DOHH2 (cell line): ENCODE measurements at regions not wholly inside any gene's neighbourhood (a gene's known extent, or its start where the extent isn't known, plus 50 kb on each side); places are given as distances from the start of the nearest gene placed in this dataset.

ENCODE experiments used
- H3F3A ChIP-seq: fragments of 200-600 bp; sonication (generic), shearing (Covaris generic); 2 replicates; pipeline ENCODE4 v1.6.0; 2016; ENCODE audit warnings: antibody characterized with exemption, mild to moderate bottlenecking; ENCODE audit not compliant: control insufficient read depth, insufficient read depth
- H3K27ac ChIP-seq: fragments of 200-600 bp; sonication (generic); 2 replicates; pipeline ENCODE4 v1.5.1; 2014; ENCODE audit warnings: low read depth, mild to moderate bottlenecking, low read length, moderate library complexity
- H3K27me3 ChIP-seq: fragments of 200-600 bp; sonication (generic); 2 replicates; pipeline ENCODE4 v1.6.1; 2014; ENCODE audit warnings: mild to moderate bottlenecking, low read length, mixed read lengths; ENCODE audit not compliant: control insufficient read depth
- H3K36me3 ChIP-seq: fragments of 200-600 bp; sonication (generic); 2 replicates; pipeline ENCODE4 v1.6.1; 2014; ENCODE audit warnings: mild to moderate bottlenecking, low read length, moderate library complexity, mixed read lengths; ENCODE audit not compliant: control insufficient read depth
- H3K4me1 ChIP-seq: fragments of 200-600 bp; sonication (generic); 2 replicates; pipeline ENCODE4 v1.6.1; 2014; ENCODE audit warnings: mild to moderate bottlenecking, low read length, mixed read lengths; ENCODE audit not compliant: control insufficient read depth
- H3K4me2 ChIP-seq: fragments of 200-600 bp; sonication (generic); 2 replicates; pipeline ENCODE4 v1.6.0; 2014; ENCODE audit warnings: mild to moderate bottlenecking, low read length, moderate library complexity
- H3K4me3 ChIP-seq: fragments of 200-600 bp; sonication (generic); 2 replicates; pipeline ENCODE4 v1.5.1; 2014; ENCODE audit warnings: mild to moderate bottlenecking, low read length, mixed read lengths
- H3K79me2 ChIP-seq: fragments of 200-600 bp; sonication (generic); 2 replicates; pipeline ENCODE4 v1.6.1; 2014; ENCODE audit warnings: mild to moderate bottlenecking, low read length, mixed read lengths; ENCODE audit not compliant: control insufficient read depth
- H3K9me2 ChIP-seq: fragments of 200-600 bp; sonication (generic); replicated peaks from 2 replicates; pipeline ENCODE4 v1.6.1; 2014; ENCODE audit warnings: mild to moderate bottlenecking, low read length, mixed read lengths; ENCODE audit not compliant: control insufficient read depth
- H3K9me3 ChIP-seq: fragments of 200-600 bp; sonication (generic); 2 replicates; pipeline ENCODE4 v1.6.1; 2014; ENCODE audit warnings: antibody characterized with exemption, low read length, mixed read lengths; ENCODE audit not compliant: control insufficient read depth, insufficient read depth
- H4K20me1 ChIP-seq: fragments of 200-600 bp; sonication (generic); 2 replicates; pipeline ENCODE4 v1.6.0; 2014; ENCODE audit warnings: low read depth, mild to moderate bottlenecking, antibody characterized with exemption, low read length, moderate library complexity; ENCODE audit not compliant: control insufficient read depth, insufficient read depth
- CTCF ChIP-seq: fragments of 200-600 bp; sonication (generic); IDR thresholded peaks from one replicate; pipeline ENCODE4 v1.5.1; 2014; ENCODE audit warnings: antibody characterized with exemption, mild to moderate bottlenecking, low read depth, low read length; ENCODE audit not compliant: poor library complexity, severe bottlenecking
- EZH2phosphoT487 ChIP-seq: fragments of 200-600 bp; sonication (generic); IDR thresholded peaks from 2 replicates; pipeline ENCODE4 v1.6.1; 2017; ENCODE audit warnings: borderline replicate concordance, mild to moderate bottlenecking, antibody characterized with exemption, low read length, moderate library complexity, mixed read lengths

- no peaks in the 10 kb centered on the region for H3K27me3 ChIP-seq
- H3K27ac ChIP-seq: no peak overlapping the region
- no peaks in the 10 kb centered on the region for H3K9me2 ChIP-seq
- H3K4me1 ChIP-seq: no peaks in the 10 kb centered on the region
- no peak overlapping the region for H3K4me3 ChIP-seq
- H3K4me2 ChIP-seq: no peak overlapping the region
- H3K9me3 ChIP-seq: no peaks in the 10 kb centered on the region
- H4K20me1 ChIP-seq: no peaks in the 10 kb centered on the region
- no peaks in the 10 kb centered on the region for H3K79me2 ChIP-seq
- H3K36me3 ChIP-seq: no peaks in the 10 kb centered on the region
- H3F3A ChIP-seq: no peaks in the 10 kb centered on the region
- TF ChIP-seq EZH2phosphoT487: no peak
- no peak for TF ChIP-seq CTCF
Observed at GRCh38 chr20:24363031-24363430, 106.4 kb upstream of the SYNDIG1 start.

- TF ChIP-seq CTCF (no peak), EZH2phosphoT487 (no peak)
- no peak overlapping the region for H3K4me3 ChIP-seq
- no peaks in the 10 kb centered on the region for H4K20me1 ChIP-seq
- no peaks in the 10 kb centered on the region for H3K36me3 ChIP-seq
- no peaks in the 10 kb centered on the region for H3F3A ChIP-seq
- H3K9me3 ChIP-seq: no peaks in the 10 kb centered on the region
- no peak overlapping the region for H3K27ac ChIP-seq
- H3K79me2 ChIP-seq: no peaks in the 10 kb centered on the region
- H3K27me3 ChIP-seq: no peaks in the 10 kb centered on the region
- no peak overlapping the region for H3K4me2 ChIP-seq
- no peaks in the 10 kb centered on the region for H3K9me2 ChIP-seq
- no peaks in the 10 kb centered on the region for H3K4me1 ChIP-seq
Observed at GRCh38 chr20:24362080-24362479, 107.3 kb upstream of the SYNDIG1 start.

GRCh38 chr20:24361541-24361940 lies 107.9 kb upstream of the SYNDIG1 start:
- H3K4me3 ChIP-seq: no peak overlapping the region
- no peaks in the 10 kb centered on the region for H3K9me2 ChIP-seq
- no peaks in the 10 kb centered on the region for H3K9me3 ChIP-seq
- H3K4me2 ChIP-seq: no peak overlapping the region
- H3K27ac ChIP-seq: no peak overlapping the region
- no peaks in the 10 kb centered on the region for H3F3A ChIP-seq
- TF ChIP-seq EZH2phosphoT487 (no peak), CTCF (no peak)
- no peaks in the 10 kb centered on the region for H3K79me2 ChIP-seq
- H3K4me1 ChIP-seq: no peaks in the 10 kb centered on the region
- no peaks in the 10 kb centered on the region for H4K20me1 ChIP-seq
- no peaks in the 10 kb centered on the region for H3K36me3 ChIP-seq
- H3K27me3 ChIP-seq: no peaks in the 10 kb centered on the region

- no peaks in the 10 kb centered on the region for H3K27me3 ChIP-seq
- H3K4me1 ChIP-seq: no peaks in the 10 kb centered on the region
- no peaks in the 10 kb centered on the region for H3K9me2 ChIP-seq
- no peak overlapping the region for H3K4me2 ChIP-seq
- H3F3A ChIP-seq: no peaks in the 10 kb centered on the region
- H3K4me3 ChIP-seq: no peak overlapping the region
- no peak overlapping the region for H3K27ac ChIP-seq
- no peaks in the 10 kb centered on the region for H3K9me3 ChIP-seq
- no peak for TF ChIP-seq CTCF
- TF ChIP-seq EZH2phosphoT487: no peak
- no peaks in the 10 kb centered on the region for H3K36me3 ChIP-seq
- no peaks in the 10 kb centered on the region for H4K20me1 ChIP-seq
- no peaks in the 10 kb centered on the region for H3K79me2 ChIP-seq
Observed at GRCh38 chr20:24360531-24360930, 108.9 kb upstream of the SYNDIG1 start.
